Mesenchymal stem cell (in vitro differentiated cells and primary cell): ENCODE measurements at regions not wholly inside any gene's neighbourhood (a gene's known extent, or its start where the extent isn't known, plus 50 kb on each side); places are given as distances from the start of the nearest gene placed in this dataset.
A peak's percentile ranks its signal among the peaks of the same experiment; 100 is the strongest.

Source experiments
- DNase-seq: peaks from one replicate; pipeline ENCODE4 v3.0.0-alpha.2; 2013
- H2AFZ ChIP-seq: one replicate; pipeline ENCODE4 v1.6.1; 2013; ENCODE audit warnings: low read depth, mild to moderate bottlenecking, control low read depth, inconsistent platforms, low read length, moderate library complexity
- H2AK5ac ChIP-seq: 2 replicates; pipeline ENCODE4 v1.6.1; 2013; ENCODE audit warnings: low read length, moderate library complexity, mild to moderate bottlenecking, inconsistent platforms; ENCODE audit not compliant: severe bottlenecking
- H2BK120ac ChIP-seq: one replicate; pipeline ENCODE4 v1.6.1; 2013; ENCODE audit warnings: low read depth, mild to moderate bottlenecking, inconsistent platforms, low read length, moderate library complexity
- H2BK12ac ChIP-seq, 2 experiments: one replicate each; pipeline ENCODE4 v1.6.1; 2013; ENCODE audit warnings: inconsistent platforms in 2 of 2, low read length in 2 of 2, mild to moderate bottlenecking in 2 of 2, moderate library complexity in 2 of 2, control low read depth in 1 of 2
- H2BK15ac ChIP-seq: one replicate; pipeline ENCODE4 v1.6.1; 2013; ENCODE audit warnings: mild to moderate bottlenecking, low read depth, inconsistent platforms; ENCODE audit not compliant: poor library complexity, severe bottlenecking
- H2BK5ac ChIP-seq: 2 replicates; pipeline ENCODE4 v1.6.1; 2013; ENCODE audit warnings: low read depth, mild to moderate bottlenecking, low read length, control low read depth, inconsistent platforms; ENCODE audit not compliant: poor library complexity, severe bottlenecking
- H3K14ac ChIP-seq, 2 experiments: one replicate each; pipeline ENCODE4 v1.6.1; 2013; ENCODE audit warnings: inconsistent platforms in 2 of 2, low read length in 2 of 2, control low read depth in 1 of 2, mild to moderate bottlenecking in 1 of 2, moderate library complexity in 1 of 2
- H3K18ac ChIP-seq, 2 experiments: one replicate each; pipeline ENCODE4 v1.6.1; 2013; ENCODE audit warnings: inconsistent platforms in 2 of 2, low read length in 2 of 2, control low read depth in 1 of 2, low read depth in 1 of 2, mild to moderate bottlenecking in 1 of 2
- H3K23ac ChIP-seq, 2 experiments: one replicate each; pipeline ENCODE4 v1.6.1; 2013; ENCODE audit warnings: inconsistent platforms in 2 of 2, low read length in 2 of 2, mild to moderate bottlenecking in 2 of 2, moderate library complexity in 2 of 2, control low read depth in 1 of 2
- H3K27ac ChIP-seq: 2 replicates; pipeline ENCODE4 v1.5.1; 2013; ENCODE audit warnings: mild to moderate bottlenecking, moderate library complexity, low read length, control low read depth, inconsistent platforms; ENCODE audit not compliant: poor library complexity, severe bottlenecking
- H3K27me3 ChIP-seq, 2 experiments: 2 replicates each; pipeline versions ENCODE4 v1.6.1 to v1.7.0; 2013; ENCODE audit warnings: low read length in 2 of 2, mild to moderate bottlenecking in 2 of 2, moderate library complexity in 2 of 2, control low read depth in 1 of 2, inconsistent platforms in 1 of 2; ENCODE audit not compliant: control insufficient read depth in 1 of 2, insufficient read depth in 1 of 2
- H3K36me3 ChIP-seq, 2 experiments: 2 replicates each; pipeline versions ENCODE4 v1.6.1 to v1.7.0; 2013; ENCODE audit warnings: low read length in 2 of 2, control low read depth in 1 of 2, inconsistent platforms in 1 of 2, low read depth in 1 of 2, mild to moderate bottlenecking in 1 of 2; ENCODE audit not compliant: insufficient read depth in 2 of 2, control insufficient read depth in 1 of 2
- H3K4ac ChIP-seq, 2 experiments: one replicate each; pipeline ENCODE4 v1.6.1; 2013; ENCODE audit warnings: inconsistent platforms in 2 of 2, low read length in 2 of 2, mild to moderate bottlenecking in 2 of 2, moderate library complexity in 2 of 2, control low read depth in 1 of 2, low read depth in 1 of 2
- H3K4me1 ChIP-seq: 2 replicates; pipeline ENCODE4 v1.6.1; 2013; ENCODE audit warnings: low read depth, low read length, control low read depth; ENCODE audit not compliant: control insufficient read depth, insufficient read depth
- H3K4me2 ChIP-seq: 2 replicates; pipeline ENCODE4 v1.6.1; 2013; ENCODE audit warnings: low read length, mild to moderate bottlenecking, inconsistent platforms; ENCODE audit not compliant: poor library complexity, severe bottlenecking
- H3K4me3 ChIP-seq, 2 experiments: 2 replicates each; pipeline versions ENCODE4 v1.5.1 to v1.7.0; 2013; ENCODE audit warnings: low read length in 2 of 2, mild to moderate bottlenecking in 2 of 2, control low read depth in 1 of 2, low read depth in 1 of 2; ENCODE audit not compliant: insufficient read depth in 1 of 2
- H3K79me1 ChIP-seq: replicated peaks from 2 replicates; pipeline ENCODE4 v1.6.1; 2013; ENCODE audit warnings: mild to moderate bottlenecking, control low read depth, low read length, inconsistent platforms; ENCODE audit not compliant: poor library complexity, severe bottlenecking
- H3K9ac ChIP-seq: 2 replicates; pipeline ENCODE4 v1.7.0; 2013; ENCODE audit warnings: mild to moderate bottlenecking, low read length, moderate library complexity
- H3K9me3 ChIP-seq: 2 replicates; pipeline ENCODE4 v1.7.0; 2013; ENCODE audit warnings: mild to moderate bottlenecking, low read length; ENCODE audit not compliant: control insufficient read depth
- H4K8ac ChIP-seq: one replicate; pipeline ENCODE4 v1.6.1; 2013; ENCODE audit warnings: inconsistent platforms, mild to moderate bottlenecking, low read length, moderate library complexity
- H4K91ac ChIP-seq: one replicate; pipeline ENCODE4 v1.6.1; 2013; ENCODE audit warnings: mild to moderate bottlenecking, low read length, inconsistent platforms
- WGBS: methylation state at CpG from one replicate; pipeline ENCODE4 v1.1.7; 2013; ENCODE audit warnings: mixed read lengths; 5-methylcytosine and 5-hydroxymethylcytosine counted together

DNA sequence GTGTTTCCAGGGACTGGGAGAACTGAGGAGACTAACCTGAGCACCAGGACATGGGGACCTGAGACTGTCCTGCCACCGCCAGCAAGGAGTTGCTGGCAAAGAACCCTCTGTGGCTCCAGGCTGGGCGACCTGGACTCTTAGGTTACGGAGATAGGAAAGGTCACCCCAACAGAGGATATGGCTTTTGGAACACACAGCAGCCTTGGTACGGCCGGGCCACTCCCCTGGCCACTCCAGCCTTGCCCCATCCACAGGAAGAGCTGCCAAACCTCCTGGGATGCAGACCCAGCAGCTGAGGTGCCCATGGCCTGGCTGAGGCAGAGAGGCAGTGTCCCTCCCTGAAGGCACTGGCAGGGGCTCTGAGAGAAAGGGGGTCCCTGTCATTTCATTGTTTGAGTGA lies 137.8 kb downstream of the OAT start:
- H3K23ac ChIP-seq: no peak overlapping the region
- H4K91ac ChIP-seq: no peak overlapping the region
- no peak overlapping the region for H3K4ac ChIP-seq
- no peaks in the 10 kb centered on the region for H3K79me1 ChIP-seq
- peaks cover 0 to 13% of the 10 kb centered on the region in 2 experiments for H3K27me3 ChIP-seq
- H3K14ac ChIP-seq: no peak overlapping the region
- no peak overlapping the region for H2AFZ ChIP-seq
- H3K4me1 ChIP-seq: no peaks in the 10 kb centered on the region
- H2AK5ac ChIP-seq: no peak overlapping the region
- no peak overlapping the region for H3K4me3 ChIP-seq
- peaks cover 18% of the 10 kb centered on the region for H3K9me3 ChIP-seq
- no peak overlapping the region for H2BK120ac ChIP-seq
- no peak overlapping the region for H3K9ac ChIP-seq
- peak overlapping the region in 1 of 2 experiments; percentile 42 for H3K18ac ChIP-seq
- H2BK5ac ChIP-seq: no peak overlapping the region
- H3K36me3 ChIP-seq: no peaks in the 10 kb centered on the region
- peak overlapping the region in 1 of 2 experiments; percentile 25 for H2BK12ac ChIP-seq
- H3K4me2 ChIP-seq: no peak overlapping the region
- no peak overlapping the region for H3K27ac ChIP-seq
- WGBS: 92% methylated on average over 5 of the region's 5 CpGs
- H4K8ac ChIP-seq: peak overlapping the region; percentile 20
- H2BK15ac ChIP-seq: no peak overlapping the region
- DNase-seq: no peak

GRCh38 chr10:124279882-124280281 lies 138.8 kb downstream of the OAT start:
- H3K27ac ChIP-seq: no peak overlapping the region
- no peak overlapping the region for H3K4ac ChIP-seq
- H2BK15ac ChIP-seq: no peak overlapping the region
- no peak overlapping the region for H2BK120ac ChIP-seq
- H4K8ac ChIP-seq: no peak overlapping the region
- H2AFZ ChIP-seq: no peak overlapping the region
- H3K9ac ChIP-seq: no peak overlapping the region
- H3K23ac ChIP-seq: no peak overlapping the region
- no peaks in the 10 kb centered on the region for H3K79me1 ChIP-seq
- H3K9me3 ChIP-seq: peaks cover 23% of the 10 kb centered on the region
- no peaks in the 10 kb centered on the region for H3K36me3 ChIP-seq
- no peak overlapping the region for H2AK5ac ChIP-seq
- no peak overlapping the region for H2BK5ac ChIP-seq
- no peak overlapping the region for H4K91ac ChIP-seq
- H3K4me3 ChIP-seq: no peak overlapping the region
- 79% methylated on average over 8 of the region's 8 CpGs for WGBS
- H3K14ac ChIP-seq: no peak overlapping the region
- no peaks in the 10 kb centered on the region for H3K4me1 ChIP-seq
- no peak overlapping the region for H3K18ac ChIP-seq
- DNase-seq: no peak
- H3K27me3 ChIP-seq: peaks cover 0 to 13% of the 10 kb centered on the region in 2 experiments
- H3K4me2 ChIP-seq: no peak overlapping the region
- no peak overlapping the region for H2BK12ac ChIP-seq

DNA sequence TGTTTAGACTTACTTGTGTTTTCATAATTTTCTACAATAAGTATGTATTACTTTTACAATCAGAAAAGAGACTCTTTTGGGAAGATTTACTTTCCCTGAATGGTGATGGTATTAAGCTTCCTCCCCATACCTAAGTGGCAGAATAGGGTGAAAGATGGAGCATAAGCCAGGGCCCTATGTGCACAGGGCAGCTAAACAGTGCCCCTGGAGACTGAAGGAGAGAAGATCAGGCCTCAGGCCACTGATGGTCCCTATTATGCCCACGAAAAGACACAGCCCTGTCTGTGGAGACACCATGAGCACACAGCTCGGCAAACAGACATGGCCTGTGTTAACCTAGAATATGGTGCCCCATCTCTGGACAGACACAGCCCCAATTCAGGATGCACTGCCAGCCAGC lies 139.4 kb downstream of the OAT start:
- H2AFZ ChIP-seq: no peak overlapping the region
- H3K27ac ChIP-seq: no peak overlapping the region
- no peak overlapping the region for H2AK5ac ChIP-seq
- H3K23ac ChIP-seq: no peak overlapping the region
- H3K79me1 ChIP-seq: no peaks in the 10 kb centered on the region
- H3K9me3 ChIP-seq: peaks cover 27% of the 10 kb centered on the region
- peaks cover 0 to 12% of the 10 kb centered on the region in 2 experiments for H3K27me3 ChIP-seq
- H4K8ac ChIP-seq: no peak overlapping the region
- H2BK5ac ChIP-seq: no peak overlapping the region
- no peak overlapping the region for H3K4ac ChIP-seq
- H3K9ac ChIP-seq: no peak overlapping the region
- no peaks in the 10 kb centered on the region for H3K4me1 ChIP-seq
- H2BK12ac ChIP-seq: no peak overlapping the region
- WGBS: 84% methylated on average over 2 of the region's 2 CpGs
- no peak overlapping the region for H2BK15ac ChIP-seq
- no peak overlapping the region for H3K18ac ChIP-seq
- H3K36me3 ChIP-seq: no peaks in the 10 kb centered on the region
- no peak overlapping the region for H3K14ac ChIP-seq
- H2BK120ac ChIP-seq: no peak overlapping the region
- H3K4me3 ChIP-seq: no peak overlapping the region
- H4K91ac ChIP-seq: no peak overlapping the region
- no peak for DNase-seq
- H3K4me2 ChIP-seq: no peak overlapping the region

- Histone ChIP-seq H3K4ac (no peak overlapping the region), H3K4me1 (no peaks in the 10 kb centered on the region), H2BK15ac (no peak overlapping the region), H2BK5ac (no peak overlapping the region), H3K36me3 (no peaks in the 10 kb centered on the region), H2AFZ (no peak overlapping the region), H3K9me3 (peaks cover 36% of the 10 kb centered on the region), H3K27ac (no peak overlapping the region), H3K27me3 (peaks cover 0 to 4% of the 10 kb centered on the region in 2 experiments), H2BK12ac (no peak overlapping the region), H3K79me1 (no peaks in the 10 kb centered on the region), H3K4me3 (no peak overlapping the region), H2BK120ac (no peak overlapping the region), H3K18ac (no peak overlapping the region), H3K14ac (no peak overlapping the region), H3K4me2 (no peak overlapping the region), H4K91ac (no peak overlapping the region), H4K8ac (no peak overlapping the region), H2AK5ac (no peak overlapping the region), H3K9ac (no peak overlapping the region), H3K23ac (no peak overlapping the region)
- WGBS: 90% methylated on average over 5 of the region's 5 CpGs
- no peak for DNase-seq
These were observed 140.4 kb downstream of the OAT start for GRCh38 chr10:124278356-124278755.
